ENCODE measurements at regions not wholly inside any gene's neighbourhood (a gene's known extent, or its start where the extent isn't known, plus 50 kb on each side); places are given as distances from the start of the nearest gene placed in this dataset.

GRCh38 chr7:46212425-46213153, 291.5 kb upstream of the IGFBP3 start:
- Mint-ChIP-seq H3K36me3 (ENCODE audit: unreplicated experiment) (no peaks in the 10 kb centered on the region), H3K9me3 (ENCODE audit: unreplicated experiment) (no peaks in the 10 kb centered on the region), H3K27ac (ENCODE audit: unreplicated experiment) (no peak overlapping the region), H3K4me3 (ENCODE audit: unreplicated experiment) (no peak overlapping the region), H3K4me1 (ENCODE audit: unreplicated experiment) (peaks cover 14% of the 10 kb centered on the region), H3K27me3 (ENCODE audit: unreplicated experiment) (no peaks in the 10 kb centered on the region)
- no peak for TF ChIP-seq CTCF (IDR thresholded peaks at IDR 0.05)
- no peak for DNase-seq (ENCODE audit: extremely low spot score, unreplicated experiment)

GRCh38 chr7:46210467-46210866, 289.4 kb upstream of the IGFBP3 start:
- H3K36me3 Mint-ChIP-seq (ENCODE audit: unreplicated experiment), result no peaks in the 10 kb centered on the region
- no peak for TF ChIP-seq CTCF (IDR thresholded peaks at IDR 0.05)
- H3K27ac Mint-ChIP-seq (ENCODE audit: unreplicated experiment), result peak overlapping the region; percentile 39
- no peak overlapping the region for H3K4me3 Mint-ChIP-seq (ENCODE audit: unreplicated experiment)
- no peak for DNase-seq (ENCODE audit: extremely low spot score, unreplicated experiment)
- no peaks in the 10 kb centered on the region for H3K9me3 Mint-ChIP-seq (ENCODE audit: unreplicated experiment)
- no peaks in the 10 kb centered on the region for H3K27me3 Mint-ChIP-seq (ENCODE audit: unreplicated experiment)
- H3K4me1 Mint-ChIP-seq (ENCODE audit: unreplicated experiment), result peaks cover 18% of the 10 kb centered on the region

GRCh38 chr7:46209611-46210388, 288.7 kb upstream of the IGFBP3 start:
- TF ChIP-seq CTCF (IDR thresholded peaks at IDR 0.05), result no peak
- Mint-ChIP-seq H3K9me3 (ENCODE audit: unreplicated experiment) (no peaks in the 10 kb centered on the region), H3K27ac (ENCODE audit: unreplicated experiment) (no peak overlapping the region), H3K36me3 (ENCODE audit: unreplicated experiment) (no peaks in the 10 kb centered on the region), H3K4me1 (ENCODE audit: unreplicated experiment) (peaks cover 18% of the 10 kb centered on the region), H3K4me3 (ENCODE audit: unreplicated experiment) (no peak overlapping the region), H3K27me3 (ENCODE audit: unreplicated experiment) (no peaks in the 10 kb centered on the region)
- no peak for DNase-seq (ENCODE audit: extremely low spot score, unreplicated experiment)

- H3K27me3 Mint-ChIP-seq (ENCODE audit: unreplicated experiment), result no peaks in the 10 kb centered on the region
- no peak for DNase-seq (ENCODE audit: extremely low spot score, unreplicated experiment)
- peaks cover 18% of the 10 kb centered on the region for H3K4me1 Mint-ChIP-seq (ENCODE audit: unreplicated experiment)
- no peak for TF ChIP-seq CTCF (IDR thresholded peaks at IDR 0.05)
- H3K9me3 Mint-ChIP-seq (ENCODE audit: unreplicated experiment), result no peaks in the 10 kb centered on the region
- no peaks in the 10 kb centered on the region for H3K36me3 Mint-ChIP-seq (ENCODE audit: unreplicated experiment)
- H3K4me3 Mint-ChIP-seq (ENCODE audit: unreplicated experiment), result no peak overlapping the region
- no peak overlapping the region for H3K27ac Mint-ChIP-seq (ENCODE audit: unreplicated experiment)
These were observed 287.8 kb upstream of the IGFBP3 start for GRCh38 chr7:46208635-46209525.
